SW480 (cell line): ENCODE measurements at regions not wholly inside any gene's neighbourhood (a gene's known extent, or its start where the extent isn't known, plus 50 kb on each side); places are given as distances from the start of the nearest gene placed in this dataset.
A peak's percentile ranks its signal among the peaks of the same experiment; 100 is the strongest.
"Not testable (repeated sequence)": the region's sequence is repeated elsewhere in the genome, so short reads cannot be mapped to it uniquely, and the experiment has no call there.

Experiments
- DNase-seq: peaks from one replicate; pipeline ENCODE4 v3.0.0-alpha.2; 2016; ENCODE audit warnings: low spot score

DNA sequence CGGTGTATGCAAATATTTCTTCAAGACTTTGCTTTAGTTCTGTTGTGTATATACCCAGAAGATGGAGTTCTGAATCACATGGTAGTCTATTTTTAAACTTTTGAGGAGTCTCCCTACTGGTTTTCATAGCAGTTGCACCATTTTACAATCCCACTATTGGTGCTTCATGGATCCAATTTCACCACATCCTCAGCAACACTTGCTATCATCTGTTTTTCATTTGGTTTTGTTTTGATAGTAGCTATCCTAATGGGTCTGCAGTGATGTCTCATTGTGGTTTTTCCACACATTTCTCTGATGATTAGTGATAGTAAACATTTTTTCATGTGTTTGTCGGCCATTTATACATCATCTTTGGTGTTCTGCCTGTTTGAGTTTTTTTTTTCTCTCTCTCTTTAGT, 1339.3 kb downstream of the EFNA5 start:
- no peak for DNase-seq

GRCh38 chr5:106324356-106324755, 1346.4 kb downstream of the EFNA5 start:
- no peak for DNase-seq

DNA sequence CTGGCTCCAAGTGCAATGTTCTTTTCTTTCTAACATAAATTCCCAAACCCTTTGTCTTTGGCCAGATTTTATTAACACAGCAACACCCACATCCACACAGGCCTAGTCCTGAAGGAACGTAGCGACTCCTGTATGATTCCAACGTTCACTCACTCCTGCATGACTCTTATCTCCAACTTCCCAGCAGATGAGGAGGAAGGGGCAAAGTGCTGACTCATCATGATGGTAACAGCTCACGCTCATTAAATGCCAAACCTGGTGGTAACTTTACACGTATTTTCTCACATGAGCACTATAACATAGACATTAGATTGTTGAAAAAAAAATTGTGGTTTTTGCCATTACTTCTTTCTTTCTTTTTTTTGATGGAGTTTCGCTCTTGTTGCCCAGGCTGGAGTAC, 1349.5 kb downstream of the EFNA5 start:
- DNase-seq = no peak

DNA sequence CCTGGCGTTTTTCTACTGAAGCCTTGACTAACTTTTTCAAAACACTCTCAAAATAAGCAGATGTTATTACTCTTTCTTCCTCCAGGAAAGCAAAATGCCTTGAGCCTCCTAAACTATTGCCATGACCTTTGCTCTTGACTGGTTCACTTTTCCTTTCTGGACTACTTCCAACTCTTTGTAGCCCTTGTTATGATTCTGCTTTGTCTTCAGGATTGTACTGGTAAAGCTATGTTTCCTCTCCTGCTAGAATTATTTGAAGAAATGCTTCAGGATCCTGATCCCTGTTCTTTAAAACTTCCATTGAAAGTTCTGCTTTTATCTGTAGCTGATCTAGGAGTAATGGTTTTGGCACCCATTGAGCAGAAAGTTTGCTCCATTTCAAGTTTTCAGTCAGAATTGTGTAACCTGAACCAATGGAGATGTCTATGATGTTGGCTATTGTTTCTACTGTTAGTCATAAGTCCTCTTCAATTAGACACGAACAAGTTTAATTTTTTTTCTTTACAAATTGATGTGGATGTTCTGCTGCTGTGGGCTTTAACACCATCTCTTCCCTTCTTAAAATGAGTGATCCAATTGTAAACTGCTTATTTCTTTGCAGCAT, 1356.4 kb downstream of the EFNA5 start:
- no peak for DNase-seq

DNA sequence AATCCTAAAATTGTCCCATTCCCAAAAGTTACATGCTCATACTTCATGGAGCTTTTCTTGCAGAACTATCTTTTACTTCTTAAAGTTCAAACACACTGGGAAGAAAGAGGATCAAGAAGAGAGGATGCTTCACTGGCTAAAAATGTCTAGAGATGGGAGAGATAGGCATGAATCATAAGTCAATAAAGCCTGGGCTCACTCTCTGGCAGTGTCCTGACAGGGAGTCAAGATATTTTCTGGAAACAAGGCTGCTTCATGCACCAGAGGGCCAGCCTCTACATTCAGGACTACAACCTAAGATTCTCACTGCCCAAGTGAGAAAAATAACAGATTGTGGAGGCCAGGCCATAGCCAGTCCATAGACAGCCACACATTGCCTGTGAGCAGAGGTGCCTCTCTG, 1358.4 kb downstream of the EFNA5 start:
- DNase-seq = no peak

DNA sequence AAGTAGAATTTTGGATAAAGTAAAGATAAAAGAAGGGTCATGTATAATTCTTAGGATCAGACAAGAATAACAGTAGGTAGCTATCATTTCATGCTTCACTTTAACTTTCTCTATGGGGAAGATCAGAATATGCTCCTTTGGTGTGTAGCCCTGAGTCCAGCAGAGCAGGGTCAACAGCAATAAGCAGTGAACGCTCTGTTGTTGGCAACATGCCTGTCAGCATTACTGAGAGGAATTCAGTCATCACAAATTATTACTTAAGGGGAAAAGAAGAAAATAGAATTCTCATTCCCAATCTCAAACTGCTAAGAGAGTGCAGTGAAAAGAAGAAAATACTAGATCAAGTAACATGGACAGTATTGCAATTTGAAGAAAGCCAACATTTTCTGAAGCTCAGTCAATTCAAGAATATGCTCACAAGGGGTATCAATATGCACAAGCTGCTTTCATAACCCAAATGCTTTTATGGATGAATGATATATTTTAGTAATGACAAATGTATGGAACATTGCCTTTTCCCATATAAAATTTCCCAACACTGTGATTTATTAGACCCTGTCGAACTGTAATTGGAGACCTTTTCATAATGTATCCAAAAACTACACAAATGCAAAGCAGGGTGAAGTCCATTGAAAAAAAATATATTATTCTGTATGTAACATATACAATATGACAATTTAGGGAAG, 1359.4 kb downstream of the EFNA5 start:
- DNase-seq = no peak

- DNase-seq = no peak
Measured at GRCh38 chr5:106307265-106307664, 1363.5 kb downstream of the EFNA5 start.

GRCh38 chr5:106306313-106307028, 1364.3 kb downstream of the EFNA5 start:
- DNase-seq = no peak

- no peak for DNase-seq
Measured at GRCh38 chr5:106303911-106304310, 1366.8 kb downstream of the EFNA5 start.

- no peak for DNase-seq
Measured at GRCh38 chr5:106292654-106293053, 1378.1 kb downstream of the EFNA5 start.

GRCh38 chr5:106290841-106291240, 1379.9 kb downstream of the EFNA5 start:
- no peak for DNase-seq

DNA sequence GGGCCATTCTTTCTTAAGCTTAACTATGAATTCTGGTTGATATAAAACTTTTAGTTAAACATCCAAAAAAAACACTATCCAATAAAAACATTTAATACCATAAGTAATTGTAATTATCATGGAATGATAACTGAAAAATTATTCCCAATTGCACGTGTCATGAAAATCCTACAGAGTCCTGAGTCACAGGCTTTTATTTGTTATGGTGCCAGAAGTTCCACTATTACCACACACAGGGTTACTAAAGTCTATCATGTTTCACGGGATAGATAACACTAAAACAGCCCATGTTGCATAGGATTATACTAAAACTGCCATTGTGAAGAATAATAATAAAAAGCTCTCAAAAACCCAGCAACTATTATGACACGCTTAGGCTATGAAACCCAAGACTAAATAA, 1381.8 kb downstream of the EFNA5 start:
- no peak for DNase-seq

- DNase-seq = no peak
Measured at GRCh38 chr5:106277540-106278096, 1393.1 kb downstream of the EFNA5 start.

DNA sequence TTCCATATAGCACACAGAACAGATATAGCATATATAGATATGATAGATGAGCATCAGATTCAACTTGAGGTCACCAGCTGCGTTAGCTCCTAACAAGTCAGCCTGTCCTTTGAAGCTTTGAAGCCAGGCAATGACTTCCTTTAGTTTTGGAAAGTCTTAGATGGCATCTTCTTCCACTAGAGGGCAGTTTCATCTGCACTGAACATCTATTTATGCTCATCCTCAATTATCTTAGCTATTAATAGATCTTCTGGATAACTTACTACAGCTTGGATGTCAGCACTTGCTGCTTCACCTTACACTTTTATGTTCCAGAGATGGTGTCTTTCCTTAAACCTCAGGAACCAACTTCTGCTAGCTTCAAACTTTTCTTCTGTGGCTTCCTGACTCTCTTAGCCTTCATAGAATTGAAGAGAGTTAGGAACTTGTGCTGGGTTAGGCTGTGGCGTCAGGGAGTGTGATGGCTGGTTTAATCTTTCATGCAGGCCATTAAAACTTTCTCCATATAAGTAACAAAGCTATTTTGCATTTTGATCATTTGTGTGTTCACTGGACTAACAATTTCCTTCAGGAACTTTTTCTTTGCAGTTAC, 1401.4 kb downstream of the EFNA5 start:
- DNase-seq = peak; percentile 26

- no peak for DNase-seq
Measured at GRCh38 chr5:106267256-106267655, 1403.5 kb downstream of the EFNA5 start.

DNA sequence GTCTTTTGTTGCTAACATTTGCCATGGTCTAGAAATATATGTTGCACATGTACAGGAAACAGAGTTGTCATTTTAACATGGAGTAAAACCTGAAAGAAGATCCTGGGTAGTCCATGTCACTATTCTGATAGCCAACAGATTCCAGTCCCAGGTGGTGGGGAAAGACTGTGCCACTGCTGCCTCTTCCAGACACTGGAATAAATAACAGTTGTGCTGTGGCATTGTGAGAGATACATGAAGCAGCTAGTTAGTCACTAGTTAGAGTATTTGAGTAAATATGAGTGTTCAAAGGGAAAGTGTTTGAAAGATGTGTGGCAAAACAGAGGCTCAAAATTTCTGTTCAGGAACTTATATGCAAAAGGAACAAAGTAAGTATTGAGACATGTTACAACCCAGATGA, 1408.3 kb downstream of the EFNA5 start:
- DNase-seq = no peak

DNA sequence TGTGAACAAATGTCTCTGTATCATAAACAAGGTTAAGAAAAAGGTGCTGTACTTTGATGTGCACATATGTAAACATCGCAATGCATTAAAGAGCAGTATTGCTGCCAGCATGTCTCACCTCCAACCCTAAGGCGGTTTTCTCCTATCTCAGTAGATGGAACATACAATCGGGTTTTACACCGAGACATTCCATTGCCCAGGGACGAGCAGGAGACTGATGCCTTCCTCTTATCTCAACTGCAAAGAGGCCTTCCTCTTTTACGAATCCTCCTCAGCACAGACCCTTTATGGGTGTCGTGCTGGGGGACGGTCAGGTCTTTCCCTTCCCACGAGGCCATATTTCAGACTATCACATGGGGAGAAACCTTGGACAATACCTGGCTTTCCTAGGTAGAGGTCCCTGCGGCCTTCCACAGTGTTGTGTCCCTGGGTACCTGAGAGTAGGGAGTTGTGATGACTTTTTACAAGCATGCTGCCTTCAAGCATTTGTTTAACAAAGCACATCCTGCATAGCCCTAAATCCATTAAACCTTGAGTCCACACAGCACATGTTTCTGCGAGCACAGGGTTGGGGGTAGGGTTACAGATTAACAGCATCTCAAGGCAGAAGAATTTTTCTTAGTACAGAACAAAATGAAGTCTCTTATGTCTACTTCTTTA, 1411.2 kb downstream of the EFNA5 start:
- DNase-seq = not testable (repeated sequence)

- DNase-seq = no peak
Measured at GRCh38 chr5:106258591-106259125, 1412.1 kb downstream of the EFNA5 start.

- no peak for DNase-seq
Measured at GRCh38 chr5:106254784-106255183, 1416.0 kb downstream of the EFNA5 start.

DNA sequence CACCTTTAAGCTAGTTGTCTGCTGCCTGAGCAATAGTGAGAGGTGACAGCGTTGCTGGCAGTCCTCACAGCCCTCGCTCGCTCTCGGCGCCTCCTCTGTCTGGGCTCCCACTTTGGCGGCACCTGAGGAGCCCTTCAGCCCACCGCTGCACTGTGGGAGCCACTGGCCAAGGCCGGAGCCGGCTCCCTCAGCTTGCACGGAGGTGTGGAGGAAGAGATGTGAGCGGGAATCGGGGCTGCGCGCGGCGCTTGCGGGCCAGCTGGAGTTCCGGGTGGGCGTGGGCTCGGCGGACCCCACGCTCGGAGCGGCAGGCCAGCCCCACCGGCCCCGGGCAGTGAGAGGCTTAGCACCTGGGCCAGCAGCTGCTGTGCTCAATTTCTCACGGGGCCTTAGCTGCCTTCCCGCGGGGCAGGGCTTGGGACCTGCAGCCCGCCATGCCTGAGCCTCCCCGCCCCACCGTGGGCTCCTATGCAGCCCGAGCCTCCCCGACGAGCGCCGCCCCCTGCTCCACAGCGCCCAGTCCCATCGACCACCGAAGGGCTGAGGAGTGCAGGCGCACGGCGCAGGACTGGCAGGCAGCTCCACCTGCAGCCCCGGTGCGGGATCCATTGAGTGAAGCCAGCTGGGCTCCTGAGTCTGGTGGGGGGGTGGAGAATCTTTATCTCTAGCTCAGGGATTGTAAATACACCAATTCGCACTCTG, 1424.5 kb downstream of the EFNA5 start:
- DNase-seq = not testable (repeated sequence)

DNA sequence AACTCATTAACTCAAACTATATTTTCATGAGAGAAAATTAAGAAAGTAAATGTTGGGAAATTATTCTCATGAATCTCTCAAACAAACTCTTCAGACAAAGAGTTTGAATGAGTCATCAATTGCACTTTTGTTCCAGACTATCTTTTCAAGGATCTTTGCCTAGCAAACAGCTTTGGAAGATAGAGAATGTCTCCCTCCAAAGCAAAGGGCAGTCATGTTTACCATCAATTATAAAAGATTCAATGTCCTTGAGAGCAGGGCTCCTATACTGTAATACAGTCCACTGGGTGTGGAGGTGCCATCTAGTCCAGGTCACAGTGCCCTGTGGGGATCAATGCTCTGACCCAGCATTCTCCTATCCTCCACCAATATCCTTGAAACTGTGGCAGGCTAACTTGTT, 1429.3 kb downstream of the EFNA5 start:
- DNase-seq = no peak
